ENCODE measurements at regions not wholly inside any gene's neighbourhood (a gene's known extent, or its start where the extent isn't known, plus 50 kb on each side); places are given as distances from the start of the nearest gene placed in this dataset.

GRCh38 chr3:18634461-18634860, 209.3 kb upstream of the SATB1 start:
- TF ChIP-seq, protein P1, sequence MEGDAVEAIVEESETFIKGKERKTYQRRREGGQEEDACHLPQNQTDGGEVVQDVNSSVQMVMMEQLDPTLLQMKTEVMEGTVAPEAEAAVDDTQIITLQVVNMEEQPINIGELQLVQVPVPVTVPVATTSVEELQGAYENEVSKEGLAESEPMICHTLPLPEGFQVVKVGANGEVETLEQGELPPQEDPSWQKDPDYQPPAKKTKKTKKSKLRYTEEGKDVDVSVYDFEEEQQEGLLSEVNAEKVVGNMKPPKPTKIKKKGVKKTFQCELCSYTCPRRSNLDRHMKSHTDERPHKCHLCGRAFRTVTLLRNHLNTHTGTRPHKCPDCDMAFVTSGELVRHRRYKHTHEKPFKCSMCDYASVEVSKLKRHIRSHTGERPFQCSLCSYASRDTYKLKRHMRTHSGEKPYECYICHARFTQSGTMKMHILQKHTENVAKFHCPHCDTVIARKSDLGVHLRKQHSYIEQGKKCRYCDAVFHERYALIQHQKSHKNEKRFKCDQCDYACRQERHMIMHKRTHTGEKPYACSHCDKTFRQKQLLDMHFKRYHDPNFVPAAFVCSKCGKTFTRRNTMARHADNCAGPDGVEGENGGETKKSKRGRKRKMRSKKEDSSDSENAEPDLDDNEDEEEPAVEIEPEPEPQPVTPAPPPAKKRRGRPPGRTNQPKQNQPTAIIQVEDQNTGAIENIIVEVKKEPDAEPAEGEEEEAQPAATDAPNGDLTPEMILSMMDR (IDR thresholded peaks at IDR 0.05; ENCODE audit: poor library complexity, severe bottlenecking): no peak
- no peaks in the 10 kb centered on the region for H3K27me3 ChIP-seq (ENCODE audit: insufficient read depth, poor library complexity, severe bottlenecking)
- H3K36me3 ChIP-seq (ENCODE audit: low read depth): no peaks in the 10 kb centered on the region
- H3K4me3 ChIP-seq (ENCODE audit: severe bottlenecking): no peak overlapping the region
- no peaks in the 10 kb centered on the region for H3K4me1 ChIP-seq (ENCODE audit: insufficient read depth, poor library complexity, severe bottlenecking)
- H3K9me3 ChIP-seq (ENCODE audit: severe bottlenecking): no peaks in the 10 kb centered on the region
- H3K27ac ChIP-seq (ENCODE audit: poor library complexity, severe bottlenecking): no peak overlapping the region
- ATAC-seq (ENCODE audit: low read depth) (no peak), DNase-seq (ENCODE audit: low spot score) (no peak)

DNA sequence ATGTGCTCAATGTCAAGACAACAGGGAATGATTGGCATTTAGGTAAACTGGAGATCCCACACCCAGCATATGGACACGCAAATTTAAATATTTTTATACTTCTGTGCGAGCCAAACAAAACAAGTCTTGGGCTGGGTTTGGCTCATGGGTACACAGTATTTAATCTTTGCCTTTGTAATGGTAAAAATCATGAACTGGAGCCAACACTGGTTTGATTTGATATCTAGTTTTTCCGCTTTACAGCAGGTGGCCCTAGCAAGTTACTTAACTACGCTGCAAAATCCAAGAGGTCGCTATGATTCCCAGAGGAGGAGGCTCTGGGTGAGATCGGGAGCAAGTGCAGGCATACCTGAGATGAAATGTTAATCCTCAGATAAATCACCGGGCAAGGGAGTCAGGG, 207.9 kb upstream of the SATB1 start:
- Histone ChIP-seq H3K27ac (ENCODE audit: poor library complexity, severe bottlenecking) (no peak overlapping the region), H3K4me1 (ENCODE audit: insufficient read depth, poor library complexity, severe bottlenecking) (no peaks in the 10 kb centered on the region), H3K27me3 (ENCODE audit: insufficient read depth, poor library complexity, severe bottlenecking) (no peaks in the 10 kb centered on the region), H3K36me3 (ENCODE audit: low read depth) (no peaks in the 10 kb centered on the region), H3K9me3 (ENCODE audit: severe bottlenecking) (no peaks in the 10 kb centered on the region), H3K4me3 (ENCODE audit: severe bottlenecking) (no peak overlapping the region)
- DNase-seq (ENCODE audit: low spot score) (no peak), ATAC-seq (ENCODE audit: low read depth) (no peak)
- TF ChIP-seq, protein P1 (IDR thresholded peaks at IDR 0.05; ENCODE audit: poor library complexity, severe bottlenecking): no peak

- Histone ChIP-seq H3K36me3 (ENCODE audit: low read depth) (no peaks in the 10 kb centered on the region), H3K4me1 (ENCODE audit: insufficient read depth, poor library complexity, severe bottlenecking) (no peaks in the 10 kb centered on the region), H3K27ac (ENCODE audit: poor library complexity, severe bottlenecking) (no peak overlapping the region), H3K9me3 (ENCODE audit: severe bottlenecking) (no peaks in the 10 kb centered on the region), H3K4me3 (ENCODE audit: severe bottlenecking) (no peak overlapping the region), H3K27me3 (ENCODE audit: insufficient read depth, poor library complexity, severe bottlenecking) (no peaks in the 10 kb centered on the region)
- TF ChIP-seq, protein P1 (IDR thresholded peaks at IDR 0.05; ENCODE audit: poor library complexity, severe bottlenecking): no peak
- DNase-seq (ENCODE audit: low spot score) (no peak), ATAC-seq (ENCODE audit: low read depth) (no peak)
Observed at GRCh38 chr3:18630295-18630694, 205.2 kb upstream of the SATB1 start.

GRCh38 chr3:18625085-18625484, 199.9 kb upstream of the SATB1 start:
- ATAC-seq (ENCODE audit: low read depth) (no peak), DNase-seq (ENCODE audit: low spot score) (no peak)
- TF ChIP-seq, protein P1 (IDR thresholded peaks at IDR 0.05; ENCODE audit: poor library complexity, severe bottlenecking): no peak
- Histone ChIP-seq H3K27me3 (ENCODE audit: insufficient read depth, poor library complexity, severe bottlenecking) (no peaks in the 10 kb centered on the region), H3K9me3 (ENCODE audit: severe bottlenecking) (no peaks in the 10 kb centered on the region), H3K4me3 (ENCODE audit: severe bottlenecking) (no peak overlapping the region), H3K36me3 (ENCODE audit: low read depth) (no peaks in the 10 kb centered on the region), H3K27ac (ENCODE audit: poor library complexity, severe bottlenecking) (no peak overlapping the region), H3K4me1 (ENCODE audit: insufficient read depth, poor library complexity, severe bottlenecking) (no peaks in the 10 kb centered on the region)

DNA sequence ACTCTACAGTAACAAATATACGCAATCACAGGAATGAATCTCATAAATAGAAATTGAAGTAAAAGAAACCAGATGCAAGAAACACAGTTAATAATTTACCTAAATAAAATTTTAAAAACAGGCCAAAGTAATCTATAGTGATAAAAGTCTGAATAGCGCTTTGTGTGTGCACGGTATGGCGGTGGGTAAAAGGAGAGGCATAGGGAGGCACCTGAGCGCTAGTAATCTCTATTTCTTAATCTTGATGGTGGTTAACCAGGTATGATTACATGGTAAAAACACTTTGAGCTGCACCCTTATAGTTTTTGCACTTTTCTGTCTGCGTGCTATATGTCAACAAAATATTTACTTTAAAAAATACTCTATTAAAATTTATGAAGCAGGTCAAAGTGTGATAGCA, 198.1 kb upstream of the SATB1 start:
- TF ChIP-seq, protein P1 (IDR thresholded peaks at IDR 0.05; ENCODE audit: poor library complexity, severe bottlenecking): no peak
- Histone ChIP-seq H3K9me3 (ENCODE audit: severe bottlenecking) (no peaks in the 10 kb centered on the region), H3K27ac (ENCODE audit: poor library complexity, severe bottlenecking) (no peak overlapping the region), H3K27me3 (ENCODE audit: insufficient read depth, poor library complexity, severe bottlenecking) (no peaks in the 10 kb centered on the region), H3K4me3 (ENCODE audit: severe bottlenecking) (no peak overlapping the region), H3K4me1 (ENCODE audit: insufficient read depth, poor library complexity, severe bottlenecking) (no peaks in the 10 kb centered on the region), H3K36me3 (ENCODE audit: low read depth) (no peaks in the 10 kb centered on the region)
- DNase-seq (ENCODE audit: low spot score) (no peak), ATAC-seq (ENCODE audit: low read depth) (no peak)

All from RWPE2 (cell line).